HG03280 (cell line): ENCODE measurements at regions not wholly inside any gene's neighbourhood (a gene's known extent, or its start where the extent isn't known, plus 50 kb on each side); places are given as distances from the start of the nearest gene placed in this dataset.
"Not testable (repeated sequence)": the region's sequence is repeated elsewhere in the genome, so short reads cannot be mapped to it uniquely, and the experiment has no call there.

Experiments used
- ATAC-seq: cut with Tn5 transposase; IDR thresholded peaks from one replicate; pipeline ENCODE4 v1.9.1; 2021; ENCODE audit warnings: mild to moderate bottlenecking, moderate library complexity; ENCODE audit not compliant: unreplicated experiment

DNA sequence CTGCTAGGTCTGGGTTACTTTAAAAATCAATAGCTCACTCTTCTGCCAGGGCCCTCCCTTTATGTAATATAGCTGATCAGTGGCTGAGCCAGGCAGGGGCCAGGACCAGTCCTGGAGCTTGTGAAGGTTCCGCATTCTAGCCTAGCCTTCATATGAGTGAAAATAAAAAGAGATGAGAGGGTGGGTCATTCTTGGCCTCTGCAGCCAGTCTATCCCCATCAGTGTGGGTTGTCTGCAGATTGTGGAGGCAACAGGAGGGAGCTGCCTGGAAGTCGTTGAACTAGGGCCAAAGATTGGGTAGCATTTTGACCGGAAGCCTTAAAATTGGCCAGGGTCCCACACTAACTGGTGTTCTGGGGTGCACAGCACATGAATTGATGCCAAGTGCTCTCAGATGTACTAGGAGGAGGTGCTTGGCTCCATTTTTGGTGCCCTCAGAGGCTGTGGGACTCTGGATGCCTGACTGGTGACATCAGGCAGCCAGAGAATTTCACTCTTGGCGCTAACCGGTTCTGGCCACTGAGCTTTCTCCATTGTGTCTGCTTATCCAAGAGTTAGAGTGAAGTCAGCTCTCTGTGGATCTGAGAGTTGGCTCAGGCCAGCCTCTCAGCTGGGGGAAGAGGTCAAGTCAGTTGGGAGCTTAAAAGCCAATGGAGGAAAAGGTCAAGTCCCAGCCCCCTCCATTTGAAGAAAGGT lies 66.5 kb upstream of the IKBKE start:
- ATAC-seq = not testable (repeated sequence)

DNA sequence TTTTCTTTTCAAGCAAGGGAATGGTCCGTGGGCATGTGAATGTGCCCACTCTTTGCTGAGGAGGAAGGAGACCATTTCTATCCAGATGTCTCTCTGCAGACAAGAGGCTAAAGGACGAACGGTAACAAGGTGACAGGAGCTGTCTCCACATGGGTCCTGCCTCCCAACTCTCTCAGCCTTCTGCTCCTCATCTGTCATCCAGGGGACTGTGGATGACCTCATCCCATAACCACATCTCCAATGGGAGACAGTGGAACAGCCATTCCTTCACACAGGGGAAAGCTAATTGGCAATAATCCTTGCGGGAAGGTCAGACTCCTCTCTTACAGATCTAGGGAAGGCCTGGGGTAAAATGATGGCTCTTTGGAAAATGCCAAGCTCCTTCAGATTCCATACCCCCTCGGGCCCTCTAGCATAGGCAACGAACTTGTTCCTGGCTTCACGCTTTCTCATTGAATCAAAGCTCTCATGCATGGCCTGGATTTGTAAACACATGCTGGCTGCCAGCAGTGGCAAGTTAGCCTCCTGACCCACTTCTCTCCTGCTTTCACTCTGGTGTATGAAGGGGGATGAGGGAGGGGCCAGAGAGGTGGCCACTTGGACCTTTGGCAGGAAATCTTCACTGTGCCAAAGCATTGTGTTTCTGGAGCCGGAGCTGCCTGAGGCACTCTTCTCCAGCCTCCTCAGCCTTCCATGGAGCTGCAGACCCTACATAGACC lies 65.8 kb upstream of the IKBKE start:
- ATAC-seq = not testable (repeated sequence)

DNA sequence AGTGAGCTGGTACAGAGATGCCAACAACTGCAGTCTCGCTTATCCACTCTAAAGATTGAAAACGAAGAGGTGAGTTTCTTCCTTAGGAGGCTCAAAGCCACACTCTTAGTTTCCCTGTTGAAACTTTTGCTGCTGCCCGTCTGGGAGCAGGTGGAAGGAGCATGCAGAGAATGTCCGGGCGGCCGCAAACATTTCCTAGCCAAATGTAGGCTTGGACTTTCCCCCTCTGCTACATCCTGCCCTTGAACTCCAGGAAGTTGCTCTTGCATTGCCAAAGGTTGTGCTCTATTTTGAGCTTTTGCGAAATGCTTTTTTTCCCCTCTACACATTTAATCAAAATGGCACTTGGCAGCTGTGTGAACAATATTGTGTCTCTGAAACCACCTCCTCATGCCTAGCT lies 65.0 kb upstream of the IKBKE start:
- ATAC-seq = not testable (repeated sequence)

DNA sequence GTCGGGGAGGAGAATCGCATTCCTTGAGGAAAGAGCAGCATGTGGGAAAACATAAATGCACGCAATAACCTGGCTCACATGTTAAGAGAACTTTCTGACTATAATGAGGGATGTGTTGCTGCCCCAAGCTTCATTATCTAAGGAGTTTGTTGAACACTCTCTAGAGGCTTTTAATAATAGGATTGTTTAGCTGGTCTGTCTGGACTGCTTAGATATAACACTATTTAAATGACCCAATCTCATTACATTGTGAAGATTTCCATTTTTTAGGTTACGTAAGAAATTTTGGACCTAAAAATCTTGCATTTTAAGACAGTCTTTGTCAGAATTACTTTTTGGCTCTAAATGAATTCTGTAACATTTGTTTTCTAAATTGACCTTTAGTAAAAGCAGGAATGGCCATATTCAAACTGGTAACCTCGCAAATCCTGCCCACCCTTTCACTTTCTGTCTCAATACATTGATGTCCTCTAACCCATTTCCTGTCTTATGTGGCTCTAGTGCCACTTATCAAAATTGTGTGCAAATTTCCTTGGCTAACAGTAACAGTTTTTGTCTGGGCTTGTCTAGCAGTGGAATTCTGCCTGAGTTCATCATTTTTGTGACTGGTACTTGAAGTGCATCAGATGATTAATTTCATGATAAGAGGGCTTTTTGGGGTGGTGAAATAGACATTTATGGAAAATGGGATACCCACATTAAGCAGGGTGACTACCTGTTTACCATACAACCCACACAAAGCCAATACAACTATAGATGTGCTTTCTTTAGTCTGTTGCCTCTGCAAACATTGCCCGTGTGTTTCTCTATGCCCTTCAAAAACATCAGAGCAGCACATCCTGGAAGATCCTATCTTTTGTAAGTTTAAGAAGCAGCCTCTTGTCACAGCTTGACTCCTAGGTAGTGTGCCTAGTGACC lies 61.6 kb upstream of the IKBKE start:
- ATAC-seq = not testable (repeated sequence)

DNA sequence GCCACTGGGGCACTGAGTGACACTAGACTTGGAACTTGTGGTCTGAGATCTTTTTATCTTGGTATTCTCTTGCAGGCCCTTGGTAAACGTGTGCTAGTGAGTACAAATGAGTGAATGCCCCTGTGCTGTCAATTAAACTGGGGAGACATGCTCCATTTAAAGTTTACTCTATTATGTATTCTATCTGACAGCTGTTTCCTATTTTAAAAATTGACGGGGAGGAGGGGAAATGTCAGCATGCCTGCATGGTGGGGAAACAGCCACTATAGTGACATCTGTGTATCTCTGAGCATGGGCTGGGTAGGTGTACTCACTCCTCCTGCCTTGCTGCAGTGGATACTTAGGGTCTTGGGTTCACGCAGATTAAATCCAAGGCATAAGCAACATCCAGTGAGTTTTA lies 59.0 kb upstream of the IKBKE start:
- ATAC-seq = no peak

DNA sequence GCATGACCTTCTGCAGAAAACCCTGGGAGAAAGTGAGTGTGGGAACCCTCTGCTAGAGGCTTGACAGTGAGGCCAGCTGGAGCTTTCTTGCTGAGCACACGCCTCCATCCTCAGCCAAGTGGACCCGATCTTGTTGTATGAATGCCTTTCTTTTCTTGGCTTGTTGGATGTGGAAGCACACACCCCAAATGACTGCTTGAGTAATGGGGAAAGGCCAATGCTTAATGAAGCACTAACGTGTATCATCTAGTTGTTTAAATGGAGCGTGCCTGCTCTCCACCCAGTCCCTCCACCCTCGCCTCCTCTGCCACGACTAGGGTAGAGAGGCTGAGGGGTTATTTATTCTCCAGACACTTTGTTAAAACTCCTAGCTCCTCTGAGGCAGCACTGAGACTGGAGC lies 54.3 kb upstream of the IKBKE start:
- no peak for ATAC-seq

DNA sequence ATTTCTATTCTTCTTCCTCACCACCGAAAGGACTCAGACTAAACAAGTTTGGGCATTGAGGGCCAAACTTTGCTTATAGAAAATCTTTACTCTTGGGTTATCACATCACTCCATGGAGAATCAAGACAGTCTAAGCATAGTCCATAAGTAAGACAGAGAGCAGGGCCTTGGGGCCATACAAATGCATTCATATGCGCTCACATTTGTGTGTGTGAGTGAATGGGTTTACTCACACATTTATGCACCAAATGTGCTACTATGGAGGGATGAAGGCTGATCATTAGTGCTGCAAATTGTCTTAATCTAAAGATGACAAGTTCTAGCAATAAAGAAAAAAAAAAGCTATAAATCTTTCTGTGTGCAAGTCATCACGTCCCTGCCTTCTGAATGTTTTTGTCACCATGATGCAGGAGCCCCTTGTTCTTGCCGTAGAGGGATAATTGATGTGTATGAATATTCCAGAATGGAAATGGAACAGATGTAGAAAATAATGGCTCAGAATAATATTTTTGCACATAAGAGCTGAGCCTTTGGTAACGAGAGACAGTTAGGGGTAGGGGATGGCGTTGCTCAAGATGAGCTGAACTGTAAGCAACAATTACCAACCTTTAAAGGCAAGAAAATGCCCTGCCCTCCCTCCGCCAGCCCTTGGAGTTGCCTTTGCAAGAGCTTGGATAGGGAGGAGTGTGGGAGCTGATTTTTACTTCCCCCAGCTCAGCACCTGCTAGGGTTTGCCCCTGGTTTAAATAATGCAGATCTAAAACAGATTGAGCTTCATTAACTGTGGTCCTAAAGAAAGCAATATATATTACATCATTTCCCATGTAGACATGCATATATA lies 52.3 kb upstream of the IKBKE start:
- no peak for ATAC-seq

DNA sequence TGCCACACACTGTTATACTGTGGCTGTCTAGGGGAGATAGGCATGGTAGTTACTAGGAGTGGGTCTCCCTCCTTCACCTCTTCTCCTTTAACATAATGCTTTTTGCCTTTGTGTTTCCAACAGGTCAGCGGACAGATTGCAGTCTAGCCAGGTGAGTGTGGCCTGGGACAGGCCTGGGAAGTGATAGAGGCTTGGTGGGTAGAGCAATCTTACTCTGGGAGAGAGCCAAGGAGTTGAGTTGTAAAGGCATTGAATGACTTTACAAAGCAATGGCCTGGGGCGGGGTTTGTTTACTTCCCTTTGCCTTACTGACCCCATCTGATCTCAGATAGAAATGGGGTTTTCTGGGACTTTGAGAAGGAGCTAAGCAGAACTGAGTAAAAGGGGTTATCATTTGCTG lies 51.0 kb upstream of the IKBKE start:
- no peak for ATAC-seq

DNA sequence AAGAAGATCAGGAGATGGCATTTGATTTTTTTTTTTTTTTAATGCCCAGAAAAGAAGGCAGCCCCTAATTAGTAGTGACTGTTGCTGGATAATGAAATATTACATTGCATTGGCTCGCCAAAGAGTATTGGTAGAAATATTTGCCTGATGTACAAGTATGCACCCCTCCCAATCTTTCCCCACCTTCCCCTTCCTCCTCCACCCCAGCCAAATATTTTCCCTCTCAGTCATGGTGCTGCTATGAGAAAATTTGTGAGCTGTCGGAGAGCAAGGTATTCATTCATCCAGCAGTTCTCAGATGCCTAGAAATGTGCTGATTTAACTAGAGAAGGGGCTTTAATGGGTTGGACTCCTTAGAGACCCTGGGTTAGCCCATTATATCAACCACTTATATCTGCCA lies 50.5 kb upstream of the IKBKE start:
- ATAC-seq = no peak

DNA sequence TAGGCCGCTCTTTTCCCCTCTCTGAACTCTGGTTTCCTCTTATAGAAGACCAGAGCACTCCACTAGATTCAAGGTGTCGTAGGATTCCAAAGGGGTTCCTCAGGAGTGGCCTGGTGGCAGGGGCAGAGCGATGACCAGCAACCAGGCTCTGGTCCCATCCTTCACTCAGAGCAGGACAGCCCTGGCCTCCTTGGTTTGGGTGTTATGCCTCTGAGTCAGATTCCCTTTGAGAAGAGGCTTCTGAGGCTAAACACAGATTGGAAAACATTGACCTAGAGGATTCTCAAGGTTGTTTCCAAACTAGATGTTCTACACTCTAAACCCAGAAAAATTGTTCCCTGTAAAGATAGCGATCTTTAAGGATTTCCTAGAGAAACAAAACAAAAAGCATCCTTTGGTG lies 49.8 kb upstream of the IKBKE start:
- ATAC-seq = no peak
